Thymus (tissue), 11 donors: ENCODE measurements at regions not wholly inside any gene's neighbourhood (a gene's known extent, or its start where the extent isn't known, plus 50 kb on each side); places are given as distances from the start of the nearest gene placed in this dataset.
A peak's percentile ranks its signal among the peaks of the same experiment; 100 is the strongest.

ENCODE experiments used
- DNase-seq, 9 donors: peaks; one replicate each; pipeline ENCODE4 v3.0.0-alpha.2; 2013; ENCODE audit warnings: low spot score in 9 of 9, low read depth in 6 of 9, missing footprints in 1 of 9
- H3K27ac ChIP-seq, 2 donors: one replicate each; pipeline ENCODE4 v1.5.1; 2013; ENCODE audit warnings: control low read depth in 1 of 2, low read depth in 1 of 2, low read length in 1 of 2, mild to moderate bottlenecking in 1 of 2, moderate library complexity in 1 of 2
- H3K27me3 ChIP-seq, 2 donors: one replicate each; pipeline ENCODE4 v1.5.1; 2013; ENCODE audit warnings: low read length in 1 of 2; ENCODE audit not compliant: control insufficient read depth in 2 of 2, insufficient read depth in 1 of 2
- H3K36me3 ChIP-seq, 2 donors: one replicate each; pipeline ENCODE4 v1.5.1; 2013; ENCODE audit warnings: low read length in 1 of 2, mild to moderate bottlenecking in 1 of 2, moderate library complexity in 1 of 2; ENCODE audit not compliant: control insufficient read depth in 2 of 2, insufficient read depth in 2 of 2
- H3K4me1 ChIP-seq, 2 donors: one replicate each; pipeline ENCODE4 v1.5.1; 2013; ENCODE audit warnings: low read length in 2 of 2; ENCODE audit not compliant: control insufficient read depth in 2 of 2, insufficient read depth in 2 of 2
- H3K4me3 ChIP-seq, 2 donors: one replicate each; pipeline ENCODE4 v1.5.1; 2013; ENCODE audit warnings: low read length in 2 of 2, control low read depth in 1 of 2, mild to moderate bottlenecking in 1 of 2
- H3K9me3 ChIP-seq, 2 donors: one replicate each; pipeline ENCODE4 v1.5.1; 2013; ENCODE audit warnings: low read length in 1 of 2, mild to moderate bottlenecking in 1 of 2; ENCODE audit not compliant: control insufficient read depth in 2 of 2, insufficient read depth in 1 of 2
- WGBS: extraction: QIAGEN DNeasy Blood & Tissue Kit; methylation state at CpG from one replicate; pipeline ENCODE4 v1.1.7; 2013; 5-methylcytosine and 5-hydroxymethylcytosine counted together
- donor health status: healthy.

DNA sequence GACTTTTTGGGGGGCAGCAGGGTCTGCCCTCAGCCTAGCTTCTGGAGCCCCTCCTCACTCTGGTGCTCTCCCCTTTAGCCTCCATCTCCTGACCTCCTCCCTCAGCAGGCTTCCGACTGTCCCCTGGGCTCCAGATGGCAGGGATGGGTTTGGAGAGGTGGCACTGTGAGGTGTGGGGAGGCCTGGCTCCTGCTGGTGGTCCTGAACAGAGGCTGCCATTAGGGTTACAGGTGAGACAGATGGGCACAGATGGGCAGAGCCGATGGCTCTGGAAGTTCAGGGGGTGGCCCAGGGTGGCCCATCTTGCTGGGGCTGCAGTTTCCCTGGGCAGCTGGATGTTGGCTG, 68.5 kb upstream of the BEGAIN start:
- 96% methylated on average over 2 of the region's 2 CpGs for WGBS
- DNase-seq, result no peak
- no peaks in the 10 kb centered on the region for H3K36me3 ChIP-seq
- H3K4me1 ChIP-seq, result peaks cover 0 to 12% of the 10 kb centered on the region in 2 donors
- H3K9me3 ChIP-seq, result peaks cover 0 to 3% of the 10 kb centered on the region in 2 donors
- peaks cover 8 to 29% of the 10 kb centered on the region in 2 donors for H3K27me3 ChIP-seq
- no peak overlapping the region for H3K4me3 ChIP-seq
- no peak overlapping the region for H3K27ac ChIP-seq

DNA sequence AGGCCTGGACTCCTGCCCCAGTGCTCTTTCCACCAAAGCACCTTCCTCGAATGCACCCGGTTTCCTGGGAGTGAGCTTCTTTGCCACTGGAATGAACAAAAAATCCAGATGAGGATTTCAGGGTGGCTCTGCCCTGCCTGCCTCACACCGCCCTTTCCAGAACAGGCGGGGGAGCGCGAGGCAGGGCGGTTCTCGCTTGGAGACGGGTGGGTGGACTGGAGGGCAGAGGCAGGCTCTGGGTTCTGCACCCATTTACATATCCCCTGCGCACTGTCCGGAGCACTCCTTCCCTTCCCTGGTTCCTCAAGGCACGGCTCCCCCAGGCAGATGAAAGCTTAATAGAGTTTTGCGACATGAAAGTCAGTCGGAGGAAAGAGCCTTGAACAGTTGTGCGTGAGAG, 69.7 kb upstream of the DLK1 start:
- H3K27ac ChIP-seq, result no peak overlapping the region
- H3K4me3 ChIP-seq, result no peak overlapping the region
- peaks cover 8 to 29% of the 10 kb centered on the region in 2 donors for H3K27me3 ChIP-seq
- H3K36me3 ChIP-seq, result no peaks in the 10 kb centered on the region
- peaks cover 0 to 3% of the 10 kb centered on the region in 2 donors for H3K9me3 ChIP-seq
- peaks cover 0 to 12% of the 10 kb centered on the region in 2 donors for H3K4me1 ChIP-seq
- DNase-seq, result no peak
- 96% methylated on average over 15 of the region's 15 CpGs for WGBS

DNA sequence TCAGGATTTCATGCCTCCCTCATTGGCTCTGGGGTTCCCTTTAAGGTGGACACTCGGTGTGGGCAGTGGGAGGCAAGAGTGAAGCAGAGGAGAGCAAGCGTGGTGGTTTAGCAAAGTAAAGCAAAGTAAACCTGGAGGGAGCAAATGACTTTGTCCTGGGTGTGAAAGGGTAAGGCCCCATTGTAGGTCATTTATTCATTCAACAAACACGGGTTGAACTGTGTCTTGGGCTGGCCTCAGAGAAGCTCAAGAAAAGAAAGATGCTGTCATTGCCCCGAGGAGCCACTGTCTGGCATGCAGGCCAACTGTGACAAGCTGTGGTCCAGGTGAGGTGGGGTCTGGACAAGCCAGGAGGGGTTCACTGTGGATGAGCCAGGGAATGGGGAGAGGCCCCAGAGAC, 68.9 kb upstream of the DLK1 start:
- Histone ChIP-seq H3K36me3 (no peaks in the 10 kb centered on the region), H3K4me3 (no peak overlapping the region), H3K27ac (no peak overlapping the region), H3K9me3 (peaks cover 0 to 3% of the 10 kb centered on the region in 2 donors), H3K27me3 (peaks cover 8 to 29% of the 10 kb centered on the region in 2 donors), H3K4me1 (peaks cover 0 to 13% of the 10 kb centered on the region in 2 donors)
- no peak for DNase-seq
- WGBS, result 91% methylated on average over 4 of the region's 4 CpGs

DNA sequence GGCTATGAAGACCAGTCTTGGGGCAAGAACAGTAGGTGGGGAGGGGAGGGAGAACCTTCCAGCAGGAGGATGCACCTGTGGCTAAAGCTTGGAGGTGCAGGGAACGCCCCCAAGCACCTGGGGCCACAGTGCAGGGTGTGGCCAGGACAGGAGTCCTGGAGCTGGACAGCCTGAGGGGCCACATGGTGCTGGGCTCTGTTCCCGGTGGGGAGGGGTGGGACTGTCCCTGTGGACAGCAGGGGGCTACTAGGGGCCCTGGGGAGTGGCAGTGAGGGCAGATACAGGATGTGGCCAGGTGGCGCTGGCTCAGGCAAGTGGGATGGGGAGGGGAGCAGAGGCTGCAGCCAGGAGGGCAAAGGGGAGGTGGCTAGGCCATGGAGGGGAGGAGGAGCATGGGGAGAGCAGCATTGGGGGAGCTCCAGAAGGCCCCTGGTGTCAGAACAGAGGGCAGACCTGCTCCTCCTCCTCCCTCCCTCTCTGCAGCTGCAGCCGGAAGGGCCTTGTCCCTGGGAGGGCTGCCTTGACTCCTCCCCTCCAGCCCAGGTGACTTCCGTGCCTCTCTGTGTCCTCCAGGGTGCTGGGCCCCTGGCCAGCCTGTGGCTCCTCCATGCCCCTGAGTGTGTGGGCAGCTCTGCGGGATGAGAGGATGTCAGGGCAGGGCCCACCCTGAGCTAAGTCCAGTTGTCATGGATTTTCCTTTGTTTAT, 68.4 kb upstream of the DLK1 start:
- Histone ChIP-seq H3K4me3 (no peak overlapping the region), H3K36me3 (no peaks in the 10 kb centered on the region), H3K4me1 (peaks cover 0 to 15% of the 10 kb centered on the region in 2 donors), H3K9me3 (peaks cover 0 to 3% of the 10 kb centered on the region in 2 donors), H3K27me3 (peaks cover 8 to 29% of the 10 kb centered on the region in 2 donors), H3K27ac (no peak overlapping the region)
- 59% methylated on average over 6 of the region's 6 CpGs for WGBS
- DNase-seq, result peak in 3 of 9 donors; percentile 41 to 56 (median 42)

DNA sequence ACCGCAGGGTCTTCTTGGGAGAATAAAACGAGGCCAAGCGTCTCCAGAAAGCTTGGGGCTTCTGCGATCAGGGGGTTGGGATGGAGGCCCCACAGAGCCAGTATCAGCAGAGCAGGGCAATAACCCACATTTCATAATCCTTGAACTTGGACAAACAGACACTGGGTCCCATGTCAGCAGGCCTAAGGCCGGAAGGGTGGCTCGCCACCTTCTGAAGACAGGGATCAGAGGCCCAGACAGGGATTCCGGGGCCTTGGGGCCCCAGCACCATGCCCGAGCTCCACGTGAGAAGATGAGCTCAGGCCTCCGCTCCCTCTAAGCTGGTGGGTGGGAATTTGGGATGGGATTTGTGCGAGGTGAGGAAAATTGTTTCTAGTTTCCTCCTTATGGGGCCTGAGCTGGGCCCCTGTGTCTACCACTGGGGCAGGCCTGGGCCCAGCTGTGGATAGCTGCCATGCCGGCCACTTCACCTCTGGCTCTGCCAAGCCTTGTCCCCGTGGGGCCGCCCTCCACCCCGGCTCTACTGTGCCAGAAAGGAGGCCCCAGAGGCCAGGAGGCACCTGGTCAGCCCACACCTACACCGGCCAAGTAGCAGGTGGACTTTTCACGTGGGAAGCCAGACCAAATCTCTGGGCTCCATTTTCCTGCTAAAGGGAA, 67.2 kb upstream of the DLK1 start:
- no peak for DNase-seq
- WGBS, result 98% methylated on average over 17 of the region's 17 CpGs
- H3K27me3 ChIP-seq, result peaks cover 4 to 18% of the 10 kb centered on the region in 2 donors
- H3K27ac ChIP-seq, result no peak overlapping the region
- H3K4me3 ChIP-seq, result no peak overlapping the region
- H3K36me3 ChIP-seq, result no peaks in the 10 kb centered on the region
- peaks cover 0 to 13% of the 10 kb centered on the region in 2 donors for H3K4me1 ChIP-seq
- H3K9me3 ChIP-seq, result peaks cover 0 to 3% of the 10 kb centered on the region in 2 donors

DNA sequence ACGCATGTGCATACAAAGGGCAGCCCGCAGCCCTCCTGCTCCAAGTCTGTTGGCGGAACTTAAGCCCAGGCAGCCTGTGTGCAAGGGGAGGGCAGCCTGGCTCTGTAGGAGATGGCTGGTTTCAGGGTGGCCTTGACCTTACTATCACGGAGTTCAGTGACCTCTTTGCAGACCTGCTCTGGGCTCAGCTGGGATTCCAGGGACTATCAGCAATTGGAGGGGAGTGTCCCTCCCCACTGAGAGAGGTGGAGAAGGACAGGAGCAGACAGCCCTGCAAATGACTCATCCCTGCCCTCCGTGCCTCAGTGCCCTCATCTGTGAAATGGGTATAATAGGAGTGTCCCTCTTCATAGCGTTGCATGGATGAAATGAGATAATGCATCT, 66.2 kb upstream of the DLK1 start:
- WGBS, result 97% methylated on average over 6 of the region's 6 CpGs

DNA sequence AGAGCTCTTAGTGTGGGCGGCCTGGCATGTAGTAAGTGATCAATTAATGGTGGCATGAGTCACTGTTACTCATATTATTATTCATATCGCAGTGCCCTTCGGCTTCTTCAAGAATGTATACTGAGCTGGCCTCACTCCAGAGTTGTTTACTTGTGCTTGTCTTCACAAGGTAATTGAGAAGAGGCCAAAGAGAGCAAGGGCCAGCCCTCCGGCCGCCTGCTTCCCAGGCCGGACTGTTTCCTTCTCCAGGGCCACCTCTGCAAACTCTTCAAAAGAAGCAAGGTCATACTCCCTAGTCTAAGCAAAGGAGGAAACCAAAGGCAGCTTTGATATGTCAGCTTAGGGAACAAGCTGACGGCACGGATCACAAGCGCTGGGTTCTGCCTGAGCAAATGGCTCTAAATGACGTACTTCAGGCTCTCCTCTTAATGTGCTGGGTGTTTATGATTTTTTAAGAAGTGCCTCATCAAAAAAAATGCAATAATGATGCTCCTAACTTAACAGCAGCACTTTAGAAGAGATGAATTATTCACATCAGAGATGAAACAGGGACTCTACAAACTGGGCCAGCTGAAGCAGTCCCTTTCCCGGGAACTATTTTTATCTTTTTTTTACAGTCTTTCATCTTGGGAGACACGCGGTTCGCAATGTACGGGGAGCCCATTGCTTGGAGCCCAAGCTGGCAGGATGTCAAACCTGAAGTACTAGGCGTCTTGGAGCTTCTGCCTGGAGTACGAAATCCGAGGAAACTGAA, 65.6 kb upstream of the DLK1 start:
- H3K36me3 ChIP-seq, result no peaks in the 10 kb centered on the region
- no peak overlapping the region for H3K27ac ChIP-seq
- H3K9me3 ChIP-seq, result no peaks in the 10 kb centered on the region
- 93% methylated on average over 18 of the region's 18 CpGs for WGBS
- no peak overlapping the region for H3K4me3 ChIP-seq
- H3K27me3 ChIP-seq, result peaks cover 0 to 2% of the 10 kb centered on the region in 2 donors
- peaks cover 0 to 11% of the 10 kb centered on the region in 2 donors for H3K4me1 ChIP-seq
- no peak for DNase-seq

More for the DNA sequence above, 66.2 kb upstream of the DLK1 start:
- Histone ChIP-seq H3K36me3 (no peaks in the 10 kb centered on the region), H3K4me1 (peaks cover 0 to 11% of the 10 kb centered on the region in 2 donors), H3K27ac (no peak overlapping the region), H3K27me3 (peaks cover 2 to 8% of the 10 kb centered on the region in 2 donors), H3K4me3 (no peak overlapping the region), H3K9me3 (no peaks in the 10 kb centered on the region)
- DNase-seq, result no peak

DNA sequence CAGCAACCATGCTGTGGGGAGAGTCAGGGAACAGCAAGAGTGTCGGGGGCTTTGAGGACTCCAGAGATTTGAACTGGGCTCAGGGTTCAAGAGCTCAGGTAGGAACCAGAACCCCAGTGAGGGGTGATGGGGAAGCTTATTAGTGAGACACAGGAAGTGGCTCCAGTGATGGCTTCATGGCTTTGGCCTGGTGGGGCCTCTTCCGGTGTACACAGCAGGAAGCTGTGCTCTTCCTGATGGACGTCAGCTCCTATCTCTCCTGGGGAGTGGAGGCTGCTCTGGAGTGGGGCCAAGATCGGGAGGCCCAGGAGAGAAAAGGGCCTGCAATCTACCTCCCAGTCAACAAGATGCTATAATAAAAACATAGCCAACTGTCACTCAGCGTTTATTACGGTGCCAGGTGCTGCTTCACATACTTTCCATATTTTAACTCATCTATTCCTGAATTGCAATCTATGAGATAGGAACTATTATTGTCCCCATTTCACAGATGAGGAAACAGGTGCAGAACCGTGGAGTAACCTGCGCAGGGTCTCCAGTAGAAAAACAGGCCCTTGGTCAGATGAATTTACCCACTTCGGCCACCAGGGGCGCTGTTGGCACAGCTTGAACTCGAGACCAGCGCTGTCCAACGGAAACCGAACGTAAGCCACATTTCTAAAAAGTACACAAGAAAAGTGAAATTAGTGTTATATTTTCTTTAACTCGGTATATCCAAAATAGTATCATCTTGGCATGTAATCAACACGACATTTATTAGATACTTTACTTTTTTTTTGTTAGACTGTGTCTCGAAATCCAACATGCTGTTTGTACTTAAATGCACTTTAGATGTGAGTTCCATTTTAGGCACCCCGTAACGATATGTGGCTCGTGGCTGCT, 63.6 kb upstream of the DLK1 start:
- Histone ChIP-seq H3K4me3 (no peak overlapping the region), H3K27ac (no peak overlapping the region), H3K27me3 (no peaks in the 10 kb centered on the region), H3K4me1 (peaks cover 0 to 9% of the 10 kb centered on the region in 2 donors), H3K36me3 (no peaks in the 10 kb centered on the region), H3K9me3 (no peaks in the 10 kb centered on the region)
- DNase-seq, result peak in 5 of 9 donors; percentile 60 to 76 (median 67)
- WGBS, result 48% methylated on average over 21 of the region's 21 CpGs
